Fibroblast of pulmonary artery (primary cell): ENCODE measurements at regions not wholly inside any gene's neighbourhood (a gene's known extent, or its start where the extent isn't known, plus 50 kb on each side); places are given as distances from the start of the nearest gene placed in this dataset.

Experiments
- DNase-seq: peaks from one replicate; pipeline ENCODE4 v3.0.0-alpha.2; 2010; ENCODE audit warnings: low read depth
- H3K4me3 ChIP-seq: replicated peaks from 2 replicates; pipeline ENCODE4 v1.5.1; 2011; ENCODE audit warnings: low read depth, mild to moderate bottlenecking, control low read depth, low read length, moderate library complexity
- TF ChIP-seq, protein P1 (sequence below): IDR thresholded peaks from 2 replicates; pipeline ENCODE4 v1.5.1; 2011; ENCODE audit warnings: mild to moderate bottlenecking, control low read depth, low read length, inconsistent platforms; ENCODE audit errors: missing control alignments

- TF ChIP-seq, protein P1, sequence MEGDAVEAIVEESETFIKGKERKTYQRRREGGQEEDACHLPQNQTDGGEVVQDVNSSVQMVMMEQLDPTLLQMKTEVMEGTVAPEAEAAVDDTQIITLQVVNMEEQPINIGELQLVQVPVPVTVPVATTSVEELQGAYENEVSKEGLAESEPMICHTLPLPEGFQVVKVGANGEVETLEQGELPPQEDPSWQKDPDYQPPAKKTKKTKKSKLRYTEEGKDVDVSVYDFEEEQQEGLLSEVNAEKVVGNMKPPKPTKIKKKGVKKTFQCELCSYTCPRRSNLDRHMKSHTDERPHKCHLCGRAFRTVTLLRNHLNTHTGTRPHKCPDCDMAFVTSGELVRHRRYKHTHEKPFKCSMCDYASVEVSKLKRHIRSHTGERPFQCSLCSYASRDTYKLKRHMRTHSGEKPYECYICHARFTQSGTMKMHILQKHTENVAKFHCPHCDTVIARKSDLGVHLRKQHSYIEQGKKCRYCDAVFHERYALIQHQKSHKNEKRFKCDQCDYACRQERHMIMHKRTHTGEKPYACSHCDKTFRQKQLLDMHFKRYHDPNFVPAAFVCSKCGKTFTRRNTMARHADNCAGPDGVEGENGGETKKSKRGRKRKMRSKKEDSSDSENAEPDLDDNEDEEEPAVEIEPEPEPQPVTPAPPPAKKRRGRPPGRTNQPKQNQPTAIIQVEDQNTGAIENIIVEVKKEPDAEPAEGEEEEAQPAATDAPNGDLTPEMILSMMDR = no peak
- no peak overlapping the region for H3K4me3 ChIP-seq
- DNase-seq = no peak
Measured at GRCh38 chr16:80889779-80890359, 85.5 kb upstream of the CDYL2 start.

DNA sequence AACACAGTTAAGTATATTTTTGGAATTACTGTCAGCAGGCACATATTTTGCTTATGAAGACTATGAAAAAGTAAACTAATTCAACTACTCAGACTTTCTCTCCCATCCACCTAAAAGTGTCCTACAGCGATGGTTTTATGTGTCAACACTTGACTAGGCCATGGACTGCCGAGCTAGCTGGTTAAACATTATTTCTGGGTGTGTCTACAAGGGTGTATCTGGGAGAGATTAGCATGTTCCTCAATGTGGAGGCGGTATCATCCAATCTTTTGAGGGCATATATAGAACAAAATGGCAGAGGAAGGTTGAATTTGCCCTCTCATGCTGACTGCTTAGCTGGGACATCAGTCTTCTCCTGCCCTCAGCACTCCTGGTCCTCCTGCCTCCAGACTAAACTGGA lies 82.7 kb upstream of the CDYL2 start:
- TF ChIP-seq, protein P1 = no peak
- no peak for DNase-seq

DNA sequence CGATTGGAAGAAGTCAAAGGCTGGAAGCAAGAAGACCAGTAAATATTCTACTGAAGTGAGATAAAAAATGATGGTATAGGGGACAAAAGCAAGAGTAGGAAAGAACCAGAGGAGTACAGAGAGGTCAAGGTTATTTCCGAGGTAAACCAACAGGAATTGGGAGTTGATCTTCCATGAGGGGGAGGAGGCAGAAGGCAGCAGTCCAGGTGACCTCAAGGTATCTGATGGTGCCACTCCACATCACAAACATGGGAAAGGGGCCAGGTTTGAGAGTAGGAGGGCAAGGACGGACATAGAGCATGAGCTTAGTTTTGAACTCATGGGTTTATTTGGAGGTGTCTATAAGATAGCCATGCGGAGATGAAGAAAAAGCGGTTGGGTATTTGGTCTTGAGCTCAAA lies 79.4 kb upstream of the CDYL2 start:
- no peak for DNase-seq
- TF ChIP-seq, protein P1 = no peak
- H3K4me3 ChIP-seq = no peak overlapping the region

More for the DNA sequence above, 82.7 kb upstream of the CDYL2 start:
- H3K4me3 ChIP-seq = no peak overlapping the region

GRCh38 chr16:80883159-80883642 lies 78.8 kb upstream of the CDYL2 start:
- DNase-seq = no peak
- TF ChIP-seq, protein P1 = no peak
- no peak overlapping the region for H3K4me3 ChIP-seq

GRCh38 chr16:80875616-80876015 lies 71.2 kb upstream of the CDYL2 start:
- peak; percentile 10 for DNase-seq
- TF ChIP-seq, protein P1 = no peak
- no peak overlapping the region for H3K4me3 ChIP-seq

GRCh38 chr16:80874925-80875324 lies 70.5 kb upstream of the CDYL2 start:
- TF ChIP-seq, protein P1 = no peak
- H3K4me3 ChIP-seq = no peak overlapping the region
- DNase-seq = no peak

DNA sequence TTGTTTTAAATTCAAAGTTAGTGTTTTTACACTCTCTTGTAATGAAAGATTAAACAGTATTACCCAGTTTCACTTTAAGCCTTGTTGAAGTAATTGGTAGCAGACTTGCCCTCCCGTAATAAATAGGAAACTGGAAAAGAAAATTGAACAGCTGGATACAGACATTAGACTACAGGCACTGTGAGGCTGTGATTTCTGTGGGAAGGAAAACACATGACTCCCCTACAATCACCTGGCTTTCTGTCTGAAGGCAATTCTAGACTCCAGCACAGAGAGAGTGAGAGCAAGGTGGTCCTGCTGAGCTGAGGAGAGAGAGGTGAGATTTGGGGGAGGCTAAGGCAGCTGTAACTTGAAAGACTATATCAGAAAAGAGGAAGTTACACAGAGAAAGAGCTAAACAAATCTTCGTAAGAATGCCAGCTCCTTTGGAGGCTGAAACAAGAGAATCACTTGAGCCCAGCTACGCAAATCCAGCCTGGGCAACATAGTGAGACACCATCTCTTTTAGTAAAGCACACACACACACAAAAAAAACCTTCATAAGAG lies 57.8 kb upstream of the CDYL2 start:
- no peak for DNase-seq
- TF ChIP-seq, protein P1 = no peak
- no peak overlapping the region for H3K4me3 ChIP-seq
